GM10248 (cell line): ENCODE measurements at regions not wholly inside any gene's neighbourhood (a gene's known extent, or its start where the extent isn't known, plus 50 kb on each side); places are given as distances from the start of the nearest gene placed in this dataset.

Experiments used
- CTCF ChIA-PET: fragments of 300-600 bp; sonication (Branson Sonifier 250); formaldehyde crosslinking; extraction: SDS; loops from one replicate; lab custom pipeline; 2021; ENCODE audit warnings: antibody characterized with exemption; lab: Yijun Ruan, JAX
- POLR2A ChIA-PET: fragments of 350-650 bp; sonication (Branson Sonifier 250); formaldehyde crosslinking; extraction: SDS; loops from one replicate; lab custom pipeline; 2020; ENCODE audit warnings: antibody characterized with exemption; lab: Yijun Ruan, JAX
- DNase-seq: peaks from one replicate; pipeline ENCODE4 v3.0.0; 2012; ENCODE audit errors: extremely low spot score
- TF ChIP-seq, protein P1 (sequence below): IDR thresholded peaks from 2 replicates; pipeline ENCODE4 v1.5.1; 2012; ENCODE audit warnings: mild to moderate bottlenecking, low read depth; ENCODE audit errors: extremely low read depth, missing control alignments, control extremely low read depth

DNA sequence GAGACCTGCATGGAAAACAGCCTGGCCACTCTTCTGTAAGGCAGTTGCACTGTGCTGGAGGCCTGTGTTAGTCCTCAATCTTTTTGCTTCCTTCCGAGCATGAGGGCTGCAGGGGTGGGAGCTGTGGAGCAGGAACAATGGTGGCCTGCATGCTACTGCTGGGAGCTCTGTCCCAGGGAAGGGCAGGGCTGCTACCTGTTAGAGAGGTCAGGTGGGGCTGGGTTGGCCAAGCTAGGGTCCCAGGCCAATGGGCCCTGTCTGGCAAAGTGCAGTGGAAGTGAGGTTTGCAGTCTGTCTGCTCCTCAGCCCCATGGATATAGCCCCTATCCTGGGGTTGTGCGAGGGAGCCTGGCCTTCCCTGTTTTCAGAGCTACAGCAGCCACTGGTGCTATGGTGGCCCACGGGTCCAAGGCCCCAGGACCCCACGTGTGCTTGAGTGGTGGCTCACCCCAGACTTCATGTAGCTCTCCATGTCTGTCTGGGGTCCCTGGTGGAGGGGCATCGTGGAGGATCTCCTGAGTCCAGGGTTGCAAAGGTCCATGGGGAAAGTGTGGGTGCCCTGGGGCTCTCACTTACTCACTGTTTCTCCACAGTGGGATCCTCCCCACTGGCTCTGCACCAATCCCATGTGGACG lies 1212.6 kb upstream of the NXPH2 start:
- POLR2A ChIA-PET, result no interaction called here
- DNase-seq, result no peak
- TF ChIP-seq, protein P1, sequence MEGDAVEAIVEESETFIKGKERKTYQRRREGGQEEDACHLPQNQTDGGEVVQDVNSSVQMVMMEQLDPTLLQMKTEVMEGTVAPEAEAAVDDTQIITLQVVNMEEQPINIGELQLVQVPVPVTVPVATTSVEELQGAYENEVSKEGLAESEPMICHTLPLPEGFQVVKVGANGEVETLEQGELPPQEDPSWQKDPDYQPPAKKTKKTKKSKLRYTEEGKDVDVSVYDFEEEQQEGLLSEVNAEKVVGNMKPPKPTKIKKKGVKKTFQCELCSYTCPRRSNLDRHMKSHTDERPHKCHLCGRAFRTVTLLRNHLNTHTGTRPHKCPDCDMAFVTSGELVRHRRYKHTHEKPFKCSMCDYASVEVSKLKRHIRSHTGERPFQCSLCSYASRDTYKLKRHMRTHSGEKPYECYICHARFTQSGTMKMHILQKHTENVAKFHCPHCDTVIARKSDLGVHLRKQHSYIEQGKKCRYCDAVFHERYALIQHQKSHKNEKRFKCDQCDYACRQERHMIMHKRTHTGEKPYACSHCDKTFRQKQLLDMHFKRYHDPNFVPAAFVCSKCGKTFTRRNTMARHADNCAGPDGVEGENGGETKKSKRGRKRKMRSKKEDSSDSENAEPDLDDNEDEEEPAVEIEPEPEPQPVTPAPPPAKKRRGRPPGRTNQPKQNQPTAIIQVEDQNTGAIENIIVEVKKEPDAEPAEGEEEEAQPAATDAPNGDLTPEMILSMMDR, result no peak
- CTCF ChIA-PET, result interaction anchor here (1.2 kb wide), 1 partner anchor 13 kb away, joined by 3 read pairs; no protein-coding TSS in a partner anchor

DNA sequence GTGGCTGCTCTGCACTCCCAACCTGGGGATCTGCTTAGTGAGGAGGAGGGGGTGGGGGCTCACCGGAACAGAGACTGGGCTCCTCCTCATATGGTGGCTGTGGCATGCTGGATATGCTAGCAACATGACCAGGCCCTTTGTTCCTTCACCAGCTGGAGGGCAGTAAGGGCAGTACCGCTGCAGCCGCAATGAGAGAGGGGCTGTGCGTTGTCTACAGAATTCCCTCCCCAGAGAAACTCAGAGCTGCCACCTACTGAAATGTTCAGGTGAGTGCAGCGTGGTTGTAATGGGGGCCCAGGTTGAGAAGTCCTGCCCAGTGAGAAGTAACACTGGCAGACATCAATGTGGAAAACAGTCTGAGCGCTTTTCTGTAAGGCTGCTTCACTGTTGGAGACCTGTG lies 1211.9 kb upstream of the NXPH2 start:
- TF ChIP-seq, protein P1, result no peak
- DNase-seq, result no peak
- ChIA-PET POLR2A (no interaction called here), CTCF (interaction anchor here (1.2 kb wide), 1 partner anchor 12 kb away, joined by 3 read pairs; no protein-coding TSS in a partner anchor)

DNA sequence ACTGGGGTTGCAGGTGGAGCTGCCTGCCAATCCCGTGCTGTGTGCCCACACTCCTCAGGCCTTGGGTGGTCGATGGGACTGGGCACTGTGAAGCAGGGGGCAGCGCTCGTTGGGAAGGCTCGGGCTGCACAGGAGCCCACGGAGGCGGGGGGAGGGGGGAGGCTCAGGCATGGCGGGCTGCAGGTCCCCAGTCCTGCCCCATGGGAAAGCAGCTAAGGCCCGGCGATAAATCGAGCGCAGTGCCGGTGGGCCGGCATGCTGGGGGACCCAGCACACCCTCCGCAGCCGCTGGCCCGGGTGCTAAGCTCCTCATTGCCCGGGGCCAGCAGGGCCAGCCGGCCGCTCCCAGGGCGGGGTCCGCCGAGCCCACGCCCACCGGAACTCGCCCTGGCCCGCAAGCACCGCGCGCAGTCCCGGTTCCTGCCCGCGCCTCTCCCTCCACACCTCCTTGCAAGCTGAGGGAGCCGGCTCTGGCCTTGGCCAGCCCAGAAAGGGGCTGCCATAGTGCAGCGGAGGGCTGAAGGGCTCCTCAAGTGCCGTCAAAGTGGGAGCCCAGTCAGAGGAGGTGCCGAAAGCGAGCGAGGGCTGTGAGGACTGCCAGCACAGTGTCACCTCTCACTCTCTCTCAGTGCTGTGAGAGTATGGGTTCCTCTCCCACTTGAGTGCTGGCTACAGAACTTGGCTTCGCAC lies 1210.6 kb upstream of the NXPH2 start:
- TF ChIP-seq, protein P1, result no peak
- POLR2A ChIA-PET, result no interaction called here
- no peak for DNase-seq
- CTCF ChIA-PET, result interaction anchor here (1.1 kb wide), 1 partner anchor 41 kb away, joined by 3 read pairs; no protein-coding TSS in a partner anchor

DNA sequence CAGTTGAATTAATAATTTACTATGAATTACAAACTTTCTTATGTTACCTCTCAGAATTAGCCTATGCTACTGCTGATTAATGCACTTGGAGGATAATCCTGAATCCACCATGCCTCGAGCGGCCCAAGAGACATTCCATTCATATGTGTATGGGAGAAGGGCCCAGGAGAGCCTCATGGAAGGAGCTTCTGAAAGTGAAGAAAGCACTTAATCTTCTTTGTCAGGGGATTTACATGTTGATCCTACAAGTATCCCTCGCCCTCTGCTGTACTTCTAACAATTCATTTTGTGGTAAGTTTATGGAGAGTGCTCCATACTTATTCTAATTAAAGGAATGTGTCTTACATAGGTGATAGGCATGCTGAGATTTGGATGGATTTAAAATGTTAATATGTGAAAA lies 1189.1 kb upstream of the NXPH2 start:
- ChIA-PET POLR2A (no interaction called here), CTCF (no interaction called here)
- DNase-seq, result no peak
- TF ChIP-seq, protein P1, result no peak

DNA sequence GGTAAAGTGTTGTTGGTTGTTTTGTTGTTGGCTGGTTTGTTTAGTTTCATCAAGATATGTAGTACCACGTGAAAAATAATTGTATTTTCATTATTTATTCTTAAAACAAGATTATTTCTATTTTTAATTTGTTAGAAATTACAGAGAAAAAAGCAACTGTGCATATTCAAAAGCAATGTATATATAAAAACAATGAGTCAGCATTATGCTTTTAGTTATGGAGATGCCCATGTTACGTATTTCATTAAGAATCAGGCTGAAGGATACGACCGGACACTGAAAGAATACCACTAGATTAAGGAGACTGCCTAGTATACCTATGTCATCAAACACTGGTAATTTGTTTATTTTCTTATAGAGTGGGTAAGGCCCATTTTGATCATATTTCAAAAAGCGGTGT lies 1188.4 kb upstream of the NXPH2 start:
- POLR2A ChIA-PET, result no interaction called here
- DNase-seq, result no peak
- TF ChIP-seq, protein P1, result no peak
- CTCF ChIA-PET, result no interaction called here

DNA sequence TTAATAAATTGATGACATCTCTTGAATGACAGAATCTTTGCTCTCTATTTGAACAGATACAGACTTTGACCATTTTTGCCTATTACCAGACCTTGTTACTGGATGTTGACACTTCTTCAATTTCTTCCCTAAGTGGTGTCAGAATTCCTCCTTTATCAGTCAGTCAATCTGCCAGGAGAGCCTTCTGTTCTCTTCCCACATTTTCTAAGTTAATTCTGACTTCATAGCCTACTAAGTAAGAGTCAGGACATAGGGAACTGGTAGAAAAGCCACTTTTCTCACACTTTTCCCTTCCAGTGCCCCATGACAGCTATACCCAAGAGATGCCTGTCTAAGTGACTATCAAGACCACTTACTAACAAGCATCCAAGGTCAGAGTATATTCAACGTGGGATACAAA lies 1187.5 kb upstream of the NXPH2 start:
- CTCF ChIA-PET, result no interaction called here
- POLR2A ChIA-PET, result no interaction called here
- DNase-seq, result no peak
- TF ChIP-seq, protein P1, result no peak
